ENCODE measurements at regions not wholly inside any gene's neighbourhood (a gene's known extent, or its start where the extent isn't known, plus 50 kb on each side); places are given as distances from the start of the nearest gene placed in this dataset.

DNA sequence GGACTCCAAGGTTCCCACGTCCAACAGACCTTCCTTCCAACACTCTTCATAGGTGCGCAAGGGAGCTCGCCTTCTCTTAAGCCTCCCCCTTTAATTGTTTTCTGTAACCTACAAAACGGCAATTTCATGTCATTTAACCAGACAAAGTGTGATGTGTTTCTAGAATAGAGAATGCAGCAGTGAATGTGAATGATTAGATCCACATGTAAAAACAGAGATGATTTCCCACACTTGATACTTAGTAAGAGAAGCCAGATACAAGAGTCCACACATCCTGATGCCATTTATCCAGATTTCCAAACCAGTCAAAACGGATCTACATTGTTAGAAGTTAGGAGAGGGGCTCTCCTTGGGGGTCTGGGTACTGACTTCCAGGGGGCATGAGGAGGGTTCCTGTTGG, 89.3 kb downstream of the IRF8 start:
- TF ChIP-seq POLR2A (IDR thresholded peaks at IDR 0.05; ENCODE audit: low read depth, low read length), result no peak
- TF ChIP-seq POLR2AphosphoS5 (IDR thresholded peaks at IDR 0.05; ENCODE audit: low read depth, low read length), result no peak
